B cell (primary cell): ENCODE measurements at regions not wholly inside any gene's neighbourhood (a gene's known extent, or its start where the extent isn't known, plus 50 kb on each side); places are given as distances from the start of the nearest gene placed in this dataset.

Experiments
- EZH2 ChIP-seq: IDR thresholded peaks from 2 replicates; pipeline ENCODE4 v1.6.1; 2012; ENCODE audit warnings: borderline replicate concordance, low read depth, mild to moderate bottlenecking, moderate library complexity, low read length; ENCODE audit not compliant: insufficient read depth, poor library complexity, severe bottlenecking
- TF ChIP-seq, protein P1 (sequence below): fragments of 200-600 bp; IDR thresholded peaks from one replicate; pipeline ENCODE4 v1.8.0; 2022; ENCODE audit warnings: antibody characterized with exemption, mild to moderate bottlenecking

DNA sequence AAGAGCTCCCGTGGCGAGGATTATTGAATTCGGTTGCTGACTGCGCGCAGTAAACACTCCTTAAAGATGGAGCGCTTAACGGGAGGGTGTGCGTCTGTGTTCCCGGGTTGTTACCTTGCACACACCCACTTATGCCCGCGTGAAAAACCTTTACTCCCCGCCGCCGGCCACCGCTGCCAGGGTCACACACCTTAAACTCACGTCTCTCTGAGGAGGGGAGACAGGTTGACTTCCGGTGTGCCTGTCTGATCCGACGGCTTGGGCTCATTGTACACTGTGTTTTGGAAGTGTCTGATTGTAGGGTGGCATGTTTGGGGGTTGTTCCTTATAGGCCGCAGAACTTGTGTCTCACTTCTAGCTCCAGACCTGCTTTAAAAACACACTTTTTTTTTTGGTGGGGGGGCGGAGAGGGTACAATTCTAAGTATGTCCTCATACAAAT, 66.8 kb downstream of the KPNA2 start:
- TF ChIP-seq, protein P1, sequence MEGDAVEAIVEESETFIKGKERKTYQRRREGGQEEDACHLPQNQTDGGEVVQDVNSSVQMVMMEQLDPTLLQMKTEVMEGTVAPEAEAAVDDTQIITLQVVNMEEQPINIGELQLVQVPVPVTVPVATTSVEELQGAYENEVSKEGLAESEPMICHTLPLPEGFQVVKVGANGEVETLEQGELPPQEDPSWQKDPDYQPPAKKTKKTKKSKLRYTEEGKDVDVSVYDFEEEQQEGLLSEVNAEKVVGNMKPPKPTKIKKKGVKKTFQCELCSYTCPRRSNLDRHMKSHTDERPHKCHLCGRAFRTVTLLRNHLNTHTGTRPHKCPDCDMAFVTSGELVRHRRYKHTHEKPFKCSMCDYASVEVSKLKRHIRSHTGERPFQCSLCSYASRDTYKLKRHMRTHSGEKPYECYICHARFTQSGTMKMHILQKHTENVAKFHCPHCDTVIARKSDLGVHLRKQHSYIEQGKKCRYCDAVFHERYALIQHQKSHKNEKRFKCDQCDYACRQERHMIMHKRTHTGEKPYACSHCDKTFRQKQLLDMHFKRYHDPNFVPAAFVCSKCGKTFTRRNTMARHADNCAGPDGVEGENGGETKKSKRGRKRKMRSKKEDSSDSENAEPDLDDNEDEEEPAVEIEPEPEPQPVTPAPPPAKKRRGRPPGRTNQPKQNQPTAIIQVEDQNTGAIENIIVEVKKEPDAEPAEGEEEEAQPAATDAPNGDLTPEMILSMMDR, result no peak
- TF ChIP-seq EZH2, result no peak
